GM10266 (cell line): ENCODE measurements at regions not wholly inside any gene's neighbourhood (a gene's known extent, or its start where the extent isn't known, plus 50 kb on each side); places are given as distances from the start of the nearest gene placed in this dataset.

Experiments used
- DNase-seq: peaks from one replicate; pipeline ENCODE4 v3.0.0; 2012; ENCODE audit errors: extremely low spot score
- CTCF ChIP-seq: IDR thresholded peaks from 2 replicates; pipeline ENCODE4 v1.5.1; 2012; ENCODE audit warnings: mild to moderate bottlenecking, low read depth; ENCODE audit not compliant: control insufficient read depth, insufficient read depth; ENCODE audit errors: missing control alignments

GRCh38 chr10:60456053-60456452 lies 66.4 kb upstream of the ANK3 start:
- TF ChIP-seq CTCF, result no peak
- no peak for DNase-seq

- TF ChIP-seq CTCF, result no peak
- DNase-seq, result no peak
These were observed 64.7 kb upstream of the ANK3 start for GRCh38 chr10:60454336-60454735.

DNA sequence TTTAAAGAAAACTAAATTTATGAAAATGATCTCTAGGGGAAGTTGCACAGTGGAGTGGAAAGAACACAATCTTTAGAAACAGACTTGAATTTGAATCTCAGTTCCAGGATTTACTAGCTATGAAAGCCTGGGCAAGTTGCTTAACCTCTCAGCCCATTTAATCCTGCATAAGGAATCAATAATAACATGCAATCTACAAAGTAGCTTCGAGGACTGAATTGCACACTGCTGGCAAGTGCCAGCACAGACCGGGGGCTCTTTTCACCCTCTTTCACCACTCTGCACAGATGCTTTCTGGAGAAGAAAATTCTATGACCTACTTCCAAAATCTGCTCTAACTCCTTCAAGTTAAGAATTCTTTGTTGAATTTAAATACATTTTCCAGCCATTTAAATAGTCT lies 63.4 kb upstream of the ANK3 start:
- DNase-seq, result no peak
- TF ChIP-seq CTCF, result no peak

GRCh38 chr10:60450291-60450690 lies 60.6 kb upstream of the ANK3 start:
- no peak for TF ChIP-seq CTCF
- no peak for DNase-seq

DNA sequence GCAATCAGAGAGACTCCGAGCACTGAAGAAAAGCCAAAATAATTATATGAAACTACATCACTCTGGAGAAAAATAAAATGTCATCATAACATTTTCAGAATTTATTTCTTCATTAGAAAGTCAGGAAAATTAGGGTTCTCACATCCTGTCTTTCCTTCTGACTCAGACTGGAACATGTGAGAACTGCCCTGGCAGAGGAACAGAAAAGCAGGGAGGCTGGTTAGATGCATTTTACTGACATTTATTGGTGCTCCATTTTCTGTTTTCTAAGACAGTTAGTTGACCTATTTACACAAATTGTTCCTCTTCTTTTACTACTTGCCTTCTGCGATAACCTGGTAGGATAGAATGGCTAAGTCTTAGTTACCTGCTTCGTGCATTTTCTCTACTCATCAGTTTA lies 58.6 kb upstream of the ANK3 start:
- TF ChIP-seq CTCF, result no peak
- no peak for DNase-seq

DNA sequence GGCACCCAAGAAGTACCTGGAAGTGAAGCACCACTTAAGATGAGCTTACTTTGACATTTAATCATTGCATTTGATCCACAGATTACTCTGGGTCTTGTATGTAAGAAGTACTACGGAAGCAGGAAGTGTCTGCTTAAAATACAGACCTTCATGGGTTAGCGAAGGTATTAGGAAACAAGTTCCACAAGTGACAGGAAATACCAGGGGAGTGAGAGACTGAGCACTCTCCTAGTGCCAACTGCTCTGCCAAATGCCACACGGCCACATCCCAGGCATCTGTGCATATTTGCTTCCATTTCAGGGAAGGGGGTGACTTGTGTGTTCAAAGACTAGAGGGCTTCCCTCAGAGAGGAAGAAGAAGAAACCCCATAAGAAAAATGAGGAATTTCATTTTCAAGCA lies 57.2 kb upstream of the ANK3 start:
- no peak for TF ChIP-seq CTCF
- DNase-seq, result no peak

DNA sequence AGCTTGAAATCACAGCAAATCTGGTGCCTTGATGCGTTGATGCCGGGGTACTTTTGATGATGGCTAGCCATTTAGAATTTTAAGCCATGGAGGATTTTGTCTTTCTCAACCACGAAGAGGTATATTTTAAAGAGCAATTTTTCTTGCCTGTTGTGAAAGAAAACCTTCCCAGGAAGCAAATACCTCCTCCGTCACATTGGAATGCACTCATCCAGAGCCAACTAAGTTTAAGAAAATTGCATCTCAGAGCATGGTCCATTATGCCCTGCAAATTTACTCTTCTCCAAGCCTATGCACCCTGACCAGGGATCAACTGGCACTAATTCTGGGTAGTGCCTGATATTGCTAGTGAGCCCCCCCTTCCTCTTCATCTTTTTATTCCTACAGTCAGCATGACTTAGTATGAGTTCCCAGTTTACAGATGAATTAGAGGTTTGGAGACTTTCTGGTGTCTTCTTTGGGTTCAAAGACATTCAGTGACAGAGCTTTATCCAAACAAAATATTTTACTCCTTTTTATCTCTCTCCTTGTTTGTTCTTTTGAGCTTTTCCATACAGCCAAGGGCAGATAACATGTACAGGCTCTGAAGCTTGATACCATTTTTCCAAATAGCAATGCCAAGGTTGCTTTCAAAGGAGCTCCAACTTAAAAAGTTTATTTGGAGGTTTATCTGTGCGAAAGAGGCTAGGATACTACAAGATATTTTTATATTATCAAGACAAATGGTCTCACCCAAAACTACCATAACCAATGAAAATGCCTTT lies 56.6 kb upstream of the ANK3 start:
- TF ChIP-seq CTCF, result no peak
- DNase-seq, result no peak
